Testis (tissue), 2 donors: ENCODE measurements at regions not wholly inside any gene's neighbourhood (a gene's known extent, or its start where the extent isn't known, plus 50 kb on each side); places are given as distances from the start of the nearest gene placed in this dataset.

Source experiments
- CTCF ChIP-seq, 3 experiments: fragments of 450-650 bp in 2 of 3; fragments of 200-600 bp in 1 of 3; sonication (generic) in 1 of 3; IDR thresholded peaks; one replicate each; pipeline ENCODE4 v1.5.1; 2016 to 2019; ENCODE audit warnings: antibody characterized with exemption in 3 of 3, mild to moderate bottlenecking in 2 of 3, moderate library complexity in 1 of 3
- POLR2A ChIP-seq: fragments of 450-650 bp; IDR thresholded peaks from one replicate; pipeline ENCODE4 v1.6.1; 2017; ENCODE audit warnings: antibody characterized with exemption, mild to moderate bottlenecking, moderate library complexity

DNA sequence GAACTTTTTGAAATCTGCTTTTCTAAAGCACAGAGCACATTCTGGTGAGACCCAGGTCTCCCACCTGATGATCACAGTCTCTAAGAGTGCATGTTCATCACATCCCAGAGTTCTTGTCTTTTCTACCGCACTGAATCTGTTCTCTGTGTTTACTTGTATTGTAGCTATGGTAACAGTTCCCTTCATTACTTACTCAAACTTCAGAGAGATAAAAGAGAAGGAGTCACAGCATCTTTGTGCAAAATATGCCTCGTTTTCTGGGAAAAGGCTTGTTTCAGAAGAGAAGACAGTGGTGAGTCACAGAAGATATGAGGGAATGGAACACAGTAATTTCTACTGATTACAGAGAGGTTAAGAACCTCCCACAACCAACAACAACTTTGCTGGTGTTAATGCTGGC, 580.6 kb downstream of the PLA2G4A start:
- TF ChIP-seq CTCF (IDR thresholded peaks at IDR 0.05) (no peak), POLR2A (no peak)
